Colonic mucosa (tissue), 4 donors: ENCODE measurements at regions not wholly inside any gene's neighbourhood (a gene's known extent, or its start where the extent isn't known, plus 50 kb on each side); places are given as distances from the start of the nearest gene placed in this dataset.

Experiments used
- DNase-seq: peaks from one replicate; pipeline ENCODE4 v3.0.0-alpha.2; 2020
- H3K27ac ChIP-seq: fragments of 200-600 bp; one replicate; pipeline ENCODE4 v1.8.0; 2021
- H3K27me3 ChIP-seq: fragments of 200-600 bp; one replicate; pipeline ENCODE4 v1.8.0; 2021
- H3K36me3 ChIP-seq: fragments of 200-600 bp; one replicate; pipeline ENCODE4 v1.8.0; 2021
- H3K4me1 ChIP-seq: fragments of 200-600 bp; one replicate; pipeline ENCODE4 v1.8.0; 2021; ENCODE audit warnings: mild to moderate bottlenecking
- H3K4me3 ChIP-seq: fragments of 200-600 bp; one replicate; pipeline ENCODE4 v1.8.0; 2021
- H3K9ac ChIP-seq, 2 donors: one replicate each; pipeline ENCODE4 v1.7.0; 2013; ENCODE audit warnings: control low read depth in 2 of 2, low read depth in 2 of 2, low read length in 2 of 2
- H3K9me3 ChIP-seq: fragments of 200-600 bp; one replicate; pipeline ENCODE4 v1.8.0; 2021
- intact Hi-C: fragments of 100-400 bp; cut with DNase I; formaldehyde crosslinking; loops from one replicate; pipeline ENCODE4 v1.14.1; 2022
- TF ChIP-seq, protein P1 (sequence below): fragments of 200-600 bp; IDR thresholded peaks from one replicate; pipeline ENCODE4 v1.8.0; 2022; ENCODE audit warnings: antibody characterized with exemption, mild to moderate bottlenecking
- donor health status: healthy.
- donor health status: DM: no; HTN: no; CAD: no.
- donor health status: DM: no; HTN: no; CAD: no.

DNA sequence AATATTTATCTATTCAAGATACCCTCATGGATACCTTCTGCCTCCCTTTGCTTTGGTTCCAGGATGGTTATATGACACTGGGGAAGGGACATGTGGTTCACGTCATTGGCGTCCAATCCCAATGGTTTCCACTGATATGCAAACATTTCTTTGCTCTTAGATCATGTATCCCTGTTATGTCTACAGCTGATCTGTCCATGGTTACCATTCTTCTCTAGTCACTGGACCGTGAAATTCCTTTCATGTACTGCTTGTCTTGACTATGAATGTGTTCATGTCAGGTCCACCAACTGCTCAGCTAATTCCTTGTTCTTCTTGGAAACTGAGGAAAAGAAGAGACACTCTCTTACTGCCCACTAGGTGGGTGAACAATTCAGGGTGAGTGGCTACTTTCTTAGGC is 391.1 kb upstream of the ZNF608 start:
- no peaks in the 10 kb centered on the region for H3K36me3 ChIP-seq
- DNase-seq = no peak

DNA sequence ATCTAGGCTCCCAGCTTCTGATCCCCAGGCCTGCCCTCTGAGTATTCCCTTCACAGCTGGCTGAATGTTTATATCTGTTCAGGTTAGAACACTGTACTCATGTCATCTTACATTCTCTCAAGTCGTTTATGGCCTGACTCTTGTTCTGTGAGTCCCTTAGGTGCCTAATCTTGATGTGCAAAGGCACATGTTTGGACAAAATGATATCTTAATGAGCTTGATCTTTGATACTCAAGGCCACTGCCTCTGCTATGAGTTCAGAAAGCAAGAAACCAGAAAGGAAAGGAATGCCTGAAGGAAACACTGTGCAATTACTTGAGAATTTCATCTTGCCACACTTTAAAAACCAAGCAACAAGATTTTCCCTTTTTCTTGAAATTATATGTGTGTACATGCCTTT is 391.8 kb upstream of the ZNF608 start:
- no peak overlapping the region for H3K9ac ChIP-seq
- no peaks in the 10 kb centered on the region for H3K36me3 ChIP-seq
- no peaks in the 10 kb centered on the region for H3K4me1 ChIP-seq
- intact Hi-C loops = no loop called here
- TF ChIP-seq, protein P1, sequence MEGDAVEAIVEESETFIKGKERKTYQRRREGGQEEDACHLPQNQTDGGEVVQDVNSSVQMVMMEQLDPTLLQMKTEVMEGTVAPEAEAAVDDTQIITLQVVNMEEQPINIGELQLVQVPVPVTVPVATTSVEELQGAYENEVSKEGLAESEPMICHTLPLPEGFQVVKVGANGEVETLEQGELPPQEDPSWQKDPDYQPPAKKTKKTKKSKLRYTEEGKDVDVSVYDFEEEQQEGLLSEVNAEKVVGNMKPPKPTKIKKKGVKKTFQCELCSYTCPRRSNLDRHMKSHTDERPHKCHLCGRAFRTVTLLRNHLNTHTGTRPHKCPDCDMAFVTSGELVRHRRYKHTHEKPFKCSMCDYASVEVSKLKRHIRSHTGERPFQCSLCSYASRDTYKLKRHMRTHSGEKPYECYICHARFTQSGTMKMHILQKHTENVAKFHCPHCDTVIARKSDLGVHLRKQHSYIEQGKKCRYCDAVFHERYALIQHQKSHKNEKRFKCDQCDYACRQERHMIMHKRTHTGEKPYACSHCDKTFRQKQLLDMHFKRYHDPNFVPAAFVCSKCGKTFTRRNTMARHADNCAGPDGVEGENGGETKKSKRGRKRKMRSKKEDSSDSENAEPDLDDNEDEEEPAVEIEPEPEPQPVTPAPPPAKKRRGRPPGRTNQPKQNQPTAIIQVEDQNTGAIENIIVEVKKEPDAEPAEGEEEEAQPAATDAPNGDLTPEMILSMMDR = no peak
- no peak for DNase-seq
- no peak overlapping the region for H3K27ac ChIP-seq
- no peaks in the 10 kb centered on the region for H3K9me3 ChIP-seq
- no peak overlapping the region for H3K4me3 ChIP-seq
- H3K27me3 ChIP-seq = no peaks in the 10 kb centered on the region

More for the DNA sequence above, 391.1 kb upstream of the ZNF608 start:
- no peaks in the 10 kb centered on the region for H3K27me3 ChIP-seq
- no peaks in the 10 kb centered on the region for H3K4me1 ChIP-seq
- intact Hi-C loops = no loop called here
- TF ChIP-seq, protein P1 = no peak
- H3K9ac ChIP-seq = no peak overlapping the region
- H3K9me3 ChIP-seq = no peaks in the 10 kb centered on the region
- H3K27ac ChIP-seq = no peak overlapping the region
- H3K4me3 ChIP-seq = no peak overlapping the region

GRCh38 chr5:125139590-125139989 is 393.2 kb upstream of the ZNF608 start:
- Histone ChIP-seq H3K4me3 (no peak overlapping the region), H3K9me3 (no peaks in the 10 kb centered on the region), H3K27ac (no peak overlapping the region), H3K9ac (no peak overlapping the region), H3K4me1 (no peaks in the 10 kb centered on the region), H3K27me3 (no peaks in the 10 kb centered on the region), H3K36me3 (no peaks in the 10 kb centered on the region)
- intact Hi-C loops = no loop called here
- DNase-seq = no peak
- TF ChIP-seq, protein P1 = no peak

- TF ChIP-seq, protein P1 = no peak
- H3K4me3 ChIP-seq = no peak overlapping the region
- no peak for DNase-seq
- no peaks in the 10 kb centered on the region for H3K27me3 ChIP-seq
- no peaks in the 10 kb centered on the region for H3K4me1 ChIP-seq
- no peaks in the 10 kb centered on the region for H3K36me3 ChIP-seq
- H3K9me3 ChIP-seq = no peaks in the 10 kb centered on the region
- H3K9ac ChIP-seq = no peak overlapping the region
- intact Hi-C loops = no loop called here
- no peak overlapping the region for H3K27ac ChIP-seq
Measured at GRCh38 chr5:125140220-125140619, 393.8 kb upstream of the ZNF608 start.

DNA sequence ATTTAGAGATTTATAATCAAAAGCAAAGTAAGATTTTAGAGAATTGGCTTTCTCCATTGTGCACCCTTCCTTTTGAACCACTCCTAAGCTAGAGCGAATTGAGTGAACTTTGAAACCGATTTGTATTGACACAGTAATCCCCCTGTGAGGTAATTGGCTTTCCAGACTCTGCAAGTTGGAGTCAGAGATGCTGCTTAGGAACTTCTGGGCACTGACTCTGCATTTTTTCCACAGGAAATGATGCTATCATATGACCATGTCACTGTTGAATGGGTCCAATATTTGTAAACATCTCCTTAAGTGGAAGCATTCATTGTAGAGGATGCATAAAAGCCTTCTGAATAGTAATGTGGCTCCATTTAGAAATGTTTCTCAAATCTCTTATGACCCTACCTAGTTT is 394.4 kb upstream of the ZNF608 start:
- no peak for DNase-seq
- TF ChIP-seq, protein P1 = no peak
- no peaks in the 10 kb centered on the region for H3K9me3 ChIP-seq
- no peaks in the 10 kb centered on the region for H3K27me3 ChIP-seq
- H3K4me1 ChIP-seq = no peaks in the 10 kb centered on the region
- H3K27ac ChIP-seq = no peak overlapping the region
- no peak overlapping the region for H3K4me3 ChIP-seq
- H3K9ac ChIP-seq = no peak overlapping the region
- intact Hi-C loops = no loop called here
- H3K36me3 ChIP-seq = no peaks in the 10 kb centered on the region

- Histone ChIP-seq H3K4me1 (no peaks in the 10 kb centered on the region), H3K4me3 (no peak overlapping the region), H3K9ac (no peak overlapping the region), H3K27ac (no peak overlapping the region), H3K9me3 (no peaks in the 10 kb centered on the region), H3K36me3 (no peaks in the 10 kb centered on the region), H3K27me3 (no peaks in the 10 kb centered on the region)
- DNase-seq = no peak
- intact Hi-C loops = no loop called here
- TF ChIP-seq, protein P1 = no peak
Measured at GRCh38 chr5:125142458-125142857, 396.0 kb upstream of the ZNF608 start.
